DND-41 (cell line): ENCODE measurements at regions not wholly inside any gene's neighbourhood (a gene's known extent, or its start where the extent isn't known, plus 50 kb on each side); places are given as distances from the start of the nearest gene placed in this dataset.

Experiments
- ATAC-seq: fragments of 200-7000 bp; cut with Tn5 transposase; 3 replicates; pipeline ENCODE4 v1.9.1; 2021; ENCODE audit warnings: low read depth; ENCODE audit not compliant: insufficient read depth
- DNase-seq: peaks from one replicate; pipeline ENCODE4 v3.0.0-alpha.2; 2020
- H2AFZ ChIP-seq: 2 replicates; pipeline ENCODE4 v1.6.0; 2012; ENCODE audit warnings: low read depth, low read length
- H3K27ac ChIP-seq: 2 replicates; pipeline ENCODE4 v1.5.1; 2012; ENCODE audit warnings: low read length, inconsistent platforms
- H3K27me3 ChIP-seq: fragments of 200-600 bp; sonication (generic); 2 replicates; pipeline ENCODE4 v1.6.0; 2012; ENCODE audit warnings: low read length, mild to moderate bottlenecking, inconsistent platforms; ENCODE audit not compliant: insufficient read depth, poor library complexity
- H3K36me3 ChIP-seq: 2 replicates; pipeline ENCODE4 v1.5.1; 2012; ENCODE audit warnings: low read length, inconsistent platforms; ENCODE audit not compliant: insufficient read depth
- H3K4me1 ChIP-seq: 2 replicates; pipeline ENCODE4 v1.5.1; 2012; ENCODE audit warnings: mild to moderate bottlenecking, low read length; ENCODE audit not compliant: insufficient read depth
- H3K4me2 ChIP-seq: 2 replicates; pipeline ENCODE4 v1.6.0; 2012; ENCODE audit warnings: mild to moderate bottlenecking, moderate library complexity, low read length, inconsistent platforms; ENCODE audit not compliant: insufficient read depth
- H3K4me3 ChIP-seq, 2 experiments: fragments of 200-600 bp in 1 of 2; shearing (Covaris generic) in 1 of 2; 2 replicates each; pipeline ENCODE4 v1.5.1; 2012 to 2016; ENCODE audit warnings: inconsistent platforms in 2 of 2, low read length in 2 of 2, mild to moderate bottlenecking in 2 of 2, low read depth in 1 of 2, moderate library complexity in 1 of 2
- H3K79me2 ChIP-seq: 2 replicates; pipeline ENCODE4 v1.6.0; 2012; ENCODE audit warnings: low read length, inconsistent platforms; ENCODE audit not compliant: insufficient read depth
- H3K9ac ChIP-seq: 2 replicates; pipeline ENCODE4 v1.6.0; 2012; ENCODE audit warnings: low read depth, mild to moderate bottlenecking, inconsistent platforms, low read length, moderate library complexity
- H3K9me3 ChIP-seq: 2 replicates; pipeline ENCODE4 v1.5.1; 2012; ENCODE audit warnings: low read length, moderate library complexity, mild to moderate bottlenecking, inconsistent platforms; ENCODE audit not compliant: insufficient read depth, severe bottlenecking
- H4K20me1 ChIP-seq: 2 replicates; pipeline ENCODE4 v1.6.0; 2012; ENCODE audit warnings: low read length; ENCODE audit not compliant: insufficient read depth
- CTCF ChIP-seq: IDR thresholded peaks from 2 replicates; pipeline ENCODE4 v1.5.1; 2012; ENCODE audit warnings: borderline replicate concordance, low read length, moderate library complexity, mild to moderate bottlenecking; ENCODE audit not compliant: poor library complexity, severe bottlenecking; ENCODE audit errors: extremely low read depth
- EZH2 ChIP-seq: IDR thresholded peaks from 3 replicates; pipeline ENCODE4 v1.6.1; 2012; ENCODE audit warnings: borderline replicate concordance, low read depth, mild to moderate bottlenecking, moderate library complexity, low read length, inconsistent platforms; ENCODE audit not compliant: severe bottlenecking

DNA sequence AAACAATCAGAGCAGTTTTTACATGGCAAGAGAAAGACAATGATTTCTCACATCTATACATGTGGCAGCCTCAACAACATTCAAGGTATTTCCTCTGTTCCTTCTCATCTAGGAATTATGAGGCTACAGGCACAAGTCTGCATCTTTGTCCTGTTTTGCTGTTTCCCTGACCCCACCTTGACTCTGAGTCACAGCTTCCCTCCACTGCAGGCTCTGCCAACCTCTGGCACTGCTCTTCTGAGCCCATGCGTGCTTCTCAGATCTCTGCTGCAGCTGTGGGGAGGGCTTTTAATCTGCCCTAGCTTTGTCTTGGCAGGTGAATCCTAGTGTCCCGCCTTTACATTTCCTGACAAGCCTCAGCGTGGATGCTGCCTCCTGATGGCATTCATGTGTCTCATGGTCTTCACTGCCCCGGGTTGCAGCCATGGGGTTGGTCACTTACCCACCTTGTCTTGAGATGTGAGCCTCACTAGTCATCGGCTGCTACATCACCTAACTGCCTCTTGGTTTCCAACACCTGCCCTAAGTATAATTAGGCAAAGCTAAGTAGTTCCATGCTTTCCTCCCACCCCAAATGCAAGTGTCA, 578.5 kb downstream of the TBC1D22A start:
- Histone ChIP-seq H3K27me3 (peaks cover 6% of the 10 kb centered on the region), H2AFZ (no peak overlapping the region), H4K20me1 (no peaks in the 10 kb centered on the region), H3K36me3 (no peaks in the 10 kb centered on the region), H3K9ac (no peak overlapping the region), H3K9me3 (no peaks in the 10 kb centered on the region), H3K27ac (no peak overlapping the region), H3K4me1 (no peaks in the 10 kb centered on the region), H3K4me3 (no peak overlapping the region), H3K79me2 (no peaks in the 10 kb centered on the region), H3K4me2 (no peak overlapping the region)
- no peak for TF ChIP-seq EZH2
- no peak for TF ChIP-seq CTCF
- ATAC-seq (no peak), DNase-seq (no peak)

DNA sequence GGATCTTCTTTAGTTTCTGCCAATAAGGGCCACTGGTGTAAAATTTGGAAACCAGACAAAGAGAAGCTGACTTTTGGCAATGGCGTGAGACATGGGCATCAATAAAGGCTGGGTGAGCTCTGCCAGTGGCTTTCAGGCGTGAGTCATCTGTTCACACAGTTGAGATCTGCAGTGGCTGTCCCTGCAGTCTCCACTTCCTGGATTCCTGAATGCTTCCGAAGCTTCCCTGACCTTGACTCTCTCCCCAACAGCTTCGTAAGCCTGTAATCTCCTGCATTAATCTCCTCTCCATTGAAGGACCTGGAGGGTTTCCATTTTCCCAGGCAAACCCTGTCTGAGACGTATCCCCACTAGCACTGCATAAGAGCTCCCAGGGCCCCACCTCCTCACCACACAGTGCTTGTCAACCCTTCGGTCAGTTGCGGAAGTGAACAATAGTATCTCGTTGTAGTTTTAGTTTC, 574.7 kb downstream of the TBC1D22A start:
- no peak for TF ChIP-seq CTCF
- DNase-seq (no peak), ATAC-seq (no peak)
- Histone ChIP-seq H2AFZ (no peak overlapping the region), H3K9ac (no peak overlapping the region), H3K27ac (no peak overlapping the region), H3K4me2 (no peak overlapping the region), H4K20me1 (no peaks in the 10 kb centered on the region), H3K9me3 (no peaks in the 10 kb centered on the region), H3K4me3 (no peak overlapping the region), H3K79me2 (no peaks in the 10 kb centered on the region), H3K36me3 (no peaks in the 10 kb centered on the region), H3K27me3 (peaks cover 6% of the 10 kb centered on the region), H3K4me1 (no peaks in the 10 kb centered on the region)

DNA sequence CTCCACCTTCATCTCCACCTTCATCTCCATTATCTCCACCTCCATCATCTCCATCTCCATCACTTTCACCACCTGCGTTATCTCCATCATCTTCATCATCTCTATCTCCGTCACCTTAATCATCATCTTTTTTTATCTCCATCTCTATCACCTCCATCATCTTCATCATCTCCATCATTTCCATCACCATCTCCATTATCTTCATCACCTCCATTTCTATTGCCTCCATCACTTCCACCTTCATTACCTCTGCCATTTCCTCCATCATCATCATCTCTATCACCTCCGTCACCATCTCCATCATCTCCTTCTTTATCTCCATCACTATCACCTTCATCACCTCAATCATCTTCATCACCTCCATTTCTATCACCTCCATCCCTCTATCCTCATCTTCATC, 573.5 kb downstream of the TBC1D22A start:
- Histone ChIP-seq H3K4me3 (no peak overlapping the region), H3K4me1 (no peaks in the 10 kb centered on the region), H3K27ac (no peak overlapping the region), H3K27me3 (peaks cover 3% of the 10 kb centered on the region), H3K4me2 (no peak overlapping the region), H4K20me1 (no peaks in the 10 kb centered on the region), H3K9ac (no peak overlapping the region), H2AFZ (no peak overlapping the region), H3K9me3 (no peaks in the 10 kb centered on the region), H3K79me2 (no peaks in the 10 kb centered on the region), H3K36me3 (no peaks in the 10 kb centered on the region)
- ATAC-seq = no peak
- TF ChIP-seq CTCF = no peak
- no peak for TF ChIP-seq EZH2
- DNase-seq = no peak

DNA sequence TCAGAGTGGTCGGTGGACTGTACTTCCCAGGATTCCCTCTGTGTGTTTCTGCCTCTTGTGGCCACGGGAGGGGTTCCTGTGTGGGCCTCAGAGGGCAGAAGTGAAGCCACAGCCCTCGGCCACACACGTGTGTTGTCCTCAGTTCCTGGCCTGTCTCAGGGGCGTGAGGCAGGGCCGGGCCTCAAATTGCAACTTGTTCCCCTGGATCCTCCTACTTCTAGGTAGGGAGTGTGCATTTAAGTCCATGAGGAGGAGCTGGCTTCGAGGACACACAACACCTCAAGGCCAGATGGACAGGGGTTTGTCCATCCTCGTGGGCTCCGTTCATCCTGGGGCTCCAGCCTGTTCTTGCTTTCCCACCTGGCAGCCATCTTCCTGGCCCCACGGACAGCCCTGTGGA, 573.0 kb downstream of the TBC1D22A start:
- no peak overlapping the region for H3K9ac ChIP-seq
- H3K4me2 ChIP-seq = no peak overlapping the region
- no peaks in the 10 kb centered on the region for H3K27me3 ChIP-seq
- no peaks in the 10 kb centered on the region; the same call in 1 of the 2 replicates for H4K20me1 ChIP-seq
- no peak overlapping the region for H2AFZ ChIP-seq
- TF ChIP-seq EZH2 (no peak), CTCF (no peak)
- ATAC-seq = no peak
- no peaks in the 10 kb centered on the region for H3K4me1 ChIP-seq
- H3K4me3 ChIP-seq = no peak overlapping the region
- H3K27ac ChIP-seq = no peak overlapping the region
- no peaks in the 10 kb centered on the region for H3K9me3 ChIP-seq
- no peaks in the 10 kb centered on the region for H3K79me2 ChIP-seq
- DNase-seq = no peak
- H3K36me3 ChIP-seq = no peaks in the 10 kb centered on the region
